MM.1S (cell line): ENCODE measurements at regions not wholly inside any gene's neighbourhood (a gene's known extent, or its start where the extent isn't known, plus 50 kb on each side); places are given as distances from the start of the nearest gene placed in this dataset.

ENCODE experiments used
- DNase-seq: peaks from one replicate; pipeline ENCODE4 v3.0.0-alpha.2; 2015
- H2AFZ ChIP-seq: fragments of 300-600 bp; sonication (generic); 2 replicates; pipeline ENCODE4 v1.6.0; 2016; ENCODE audit warnings: antibody characterized with exemption, low read length
- H3F3A ChIP-seq: fragments of 300-600 bp; sonication (generic); 2 replicates; pipeline ENCODE4 v1.6.1; 2016; ENCODE audit warnings: mild to moderate bottlenecking, antibody characterized with exemption, low read length, moderate library complexity, mixed read lengths; ENCODE audit not compliant: insufficient read depth
- H3K27ac ChIP-seq: fragments of 300-600 bp; sonication (generic); 2 replicates; pipeline ENCODE4 v1.5.1; 2016; ENCODE audit warnings: mild to moderate bottlenecking, low read length
- H3K27me3 ChIP-seq: fragments of 300-600 bp; sonication (generic); replicated peaks from 2 replicates; pipeline ENCODE4 v1.6.0; 2016; ENCODE audit warnings: low read length; ENCODE audit not compliant: insufficient read depth
- H3K36me3 ChIP-seq: fragments of 300-600 bp; sonication (generic); replicated peaks from 2 replicates; pipeline ENCODE4 v1.6.1; 2016; ENCODE audit warnings: mild to moderate bottlenecking, low read length, mixed read lengths; ENCODE audit not compliant: insufficient read depth
- H3K4me1 ChIP-seq: fragments of 300-600 bp; sonication (generic); 2 replicates; pipeline ENCODE4 v1.6.1; 2016; ENCODE audit warnings: low read length, mixed read lengths
- H3K4me2 ChIP-seq: fragments of 300-600 bp; sonication (generic); 2 replicates; pipeline ENCODE4 v1.6.0; 2016; ENCODE audit warnings: low read depth, low read length
- H3K4me3 ChIP-seq: fragments of 300-600 bp; sonication (generic); 2 replicates; pipeline ENCODE4 v1.5.1; 2016; ENCODE audit warnings: low read length, mixed read lengths
- H3K79me2 ChIP-seq: fragments of 300-600 bp; sonication (generic); 2 replicates; pipeline ENCODE4 v1.6.1; 2016; ENCODE audit warnings: mixed run types, low read length, mixed read lengths
- H3K9ac ChIP-seq: fragments of 300-600 bp; sonication (generic); 2 replicates; pipeline ENCODE4 v1.6.1; 2016; ENCODE audit warnings: low read length, mixed read lengths
- H3K9me2 ChIP-seq: fragments of 300-600 bp; sonication (generic); replicated peaks from 2 replicates; pipeline ENCODE4 v1.6.1; 2016; ENCODE audit warnings: mild to moderate bottlenecking, low read length, mixed read lengths; ENCODE audit not compliant: insufficient read depth
- H3K9me3 ChIP-seq: fragments of 300-600 bp; sonication (generic); replicated peaks from 2 replicates; pipeline ENCODE4 v1.6.1; 2016; ENCODE audit warnings: mild to moderate bottlenecking, low read length, mixed read lengths; ENCODE audit not compliant: insufficient read depth
- H4K20me1 ChIP-seq: fragments of 300-600 bp; sonication (generic); 2 replicates; pipeline ENCODE4 v1.6.1; 2016; ENCODE audit warnings: mild to moderate bottlenecking, low read length, moderate library complexity, mixed read lengths; ENCODE audit not compliant: insufficient read depth
- EZH2 ChIP-seq: fragments of 300-600 bp; sonication (generic); optimal IDR thresholded peaks from 2 replicates; pipeline ENCODE3; 2017; ENCODE audit warnings: low read depth, mild to moderate bottlenecking, antibody characterized with exemption, low read length, mixed read lengths
- EZH2phosphoT487 ChIP-seq: fragments of 300-600 bp; sonication (generic); IDR thresholded peaks from 2 replicates; pipeline ENCODE4 v1.6.1; 2018; ENCODE audit warnings: antibody characterized with exemption, low read length
- TF ChIP-seq, protein P1 (sequence below): fragments of 300-600 bp; sonication (generic); IDR thresholded peaks from 2 replicates; pipeline ENCODE4 v1.5.1; 2016; ENCODE audit warnings: antibody characterized with exemption, low read length, mixed read lengths

DNA sequence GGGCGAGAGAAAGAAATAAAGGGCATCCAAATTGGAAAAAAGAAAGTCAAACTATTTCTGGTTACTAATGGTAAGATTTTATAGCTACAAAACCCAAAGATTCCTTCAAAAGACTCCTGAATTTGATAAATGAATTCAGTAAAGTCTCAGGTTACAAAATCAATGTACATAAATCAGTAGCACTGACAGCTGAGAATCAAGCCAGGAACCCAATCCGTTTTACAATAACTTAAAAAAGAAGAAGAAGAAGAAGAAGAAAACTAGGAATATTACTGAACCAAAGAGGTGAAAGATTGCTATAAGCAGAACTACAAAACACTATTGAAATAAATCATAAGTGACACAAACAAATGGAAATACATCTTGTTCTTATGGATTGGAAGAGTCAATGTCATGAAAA, 291.5 kb upstream of the GULP1 start:
- Histone ChIP-seq H3K4me1 (peaks cover 12% of the 10 kb centered on the region; the same call in 1 of the 2 replicates), H4K20me1 (no peaks in the 10 kb centered on the region), H3K4me3 (no peak overlapping the region), H3K27ac (no peak overlapping the region), H3K79me2 (no peaks in the 10 kb centered on the region), H3K9ac (no peak overlapping the region), H2AFZ (no peak overlapping the region), H3K9me3 (no peaks in the 10 kb centered on the region), H3K27me3 (no peaks in the 10 kb centered on the region), H3K9me2 (no peaks in the 10 kb centered on the region), H3K36me3 (no peaks in the 10 kb centered on the region), H3K4me2 (no peak overlapping the region), H3F3A (no peaks in the 10 kb centered on the region)
- DNase-seq: no peak
- TF ChIP-seq, protein P1, sequence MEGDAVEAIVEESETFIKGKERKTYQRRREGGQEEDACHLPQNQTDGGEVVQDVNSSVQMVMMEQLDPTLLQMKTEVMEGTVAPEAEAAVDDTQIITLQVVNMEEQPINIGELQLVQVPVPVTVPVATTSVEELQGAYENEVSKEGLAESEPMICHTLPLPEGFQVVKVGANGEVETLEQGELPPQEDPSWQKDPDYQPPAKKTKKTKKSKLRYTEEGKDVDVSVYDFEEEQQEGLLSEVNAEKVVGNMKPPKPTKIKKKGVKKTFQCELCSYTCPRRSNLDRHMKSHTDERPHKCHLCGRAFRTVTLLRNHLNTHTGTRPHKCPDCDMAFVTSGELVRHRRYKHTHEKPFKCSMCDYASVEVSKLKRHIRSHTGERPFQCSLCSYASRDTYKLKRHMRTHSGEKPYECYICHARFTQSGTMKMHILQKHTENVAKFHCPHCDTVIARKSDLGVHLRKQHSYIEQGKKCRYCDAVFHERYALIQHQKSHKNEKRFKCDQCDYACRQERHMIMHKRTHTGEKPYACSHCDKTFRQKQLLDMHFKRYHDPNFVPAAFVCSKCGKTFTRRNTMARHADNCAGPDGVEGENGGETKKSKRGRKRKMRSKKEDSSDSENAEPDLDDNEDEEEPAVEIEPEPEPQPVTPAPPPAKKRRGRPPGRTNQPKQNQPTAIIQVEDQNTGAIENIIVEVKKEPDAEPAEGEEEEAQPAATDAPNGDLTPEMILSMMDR: no peak
- TF ChIP-seq EZH2phosphoT487 (no peak), EZH2 (no peak)

DNA sequence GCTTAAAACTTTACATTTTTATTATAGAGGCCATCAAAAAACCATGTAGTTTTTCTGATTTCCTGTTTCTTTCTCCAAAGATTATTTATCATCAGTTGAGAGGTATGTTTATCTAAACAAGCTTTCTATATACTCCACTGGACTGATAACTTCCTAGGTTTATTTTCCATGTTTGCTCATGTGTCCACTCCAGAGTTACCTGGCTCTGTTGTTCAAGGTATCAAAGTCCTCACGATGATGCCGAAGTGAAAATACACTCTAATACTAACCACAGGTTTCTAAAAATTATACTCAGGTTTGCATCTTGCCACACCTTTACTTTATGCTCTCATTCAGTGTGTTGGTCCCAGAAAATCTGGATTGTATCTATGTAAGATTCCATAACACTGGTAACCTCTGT, 287.9 kb upstream of the GULP1 start:
- Histone ChIP-seq H3K9me3 (no peaks in the 10 kb centered on the region), H3K27ac (no peak overlapping the region), H3K9ac (no peak overlapping the region), H3K27me3 (no peaks in the 10 kb centered on the region), H3K4me3 (no peak overlapping the region), H3K36me3 (no peaks in the 10 kb centered on the region), H3F3A (no peaks in the 10 kb centered on the region), H3K4me1 (peaks cover 9% of the 10 kb centered on the region), H3K9me2 (no peaks in the 10 kb centered on the region), H3K4me2 (peak overlapping the region; percentile 17; the same call in 1 of the 2 replicates), H2AFZ (peak overlapping the region; percentile 33; the same call in 1 of the 2 replicates), H3K79me2 (no peaks in the 10 kb centered on the region), H4K20me1 (no peaks in the 10 kb centered on the region)
- TF ChIP-seq, protein P1: no peak
- TF ChIP-seq EZH2phosphoT487: no peak
- TF ChIP-seq EZH2: no peak
- DNase-seq: no peak

DNA sequence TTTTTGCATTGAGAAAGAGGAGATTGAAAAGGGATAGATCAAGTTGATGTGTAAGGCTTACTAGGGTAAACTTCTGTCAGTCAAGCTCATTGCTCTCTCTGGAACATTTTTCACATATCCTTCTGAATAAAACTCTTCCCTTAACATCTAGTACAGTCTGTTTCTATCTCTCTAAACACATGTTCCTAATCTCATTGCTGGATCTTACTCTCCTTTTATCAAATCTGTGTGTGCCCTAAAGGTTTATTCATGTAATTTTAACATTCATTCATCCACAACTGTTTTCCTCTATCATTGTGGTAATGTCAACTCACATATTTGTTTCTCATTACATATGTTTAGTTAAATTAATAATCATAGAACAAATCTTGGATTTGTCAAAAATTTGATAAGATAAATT, 277.9 kb upstream of the GULP1 start:
- Histone ChIP-seq H3K4me2 (no peak overlapping the region), H3K4me1 (peaks cover 18% of the 10 kb centered on the region), H4K20me1 (no peaks in the 10 kb centered on the region), H3F3A (no peaks in the 10 kb centered on the region), H3K9me3 (no peaks in the 10 kb centered on the region), H3K9ac (no peak overlapping the region), H3K27ac (no peak overlapping the region), H3K79me2 (no peaks in the 10 kb centered on the region), H3K36me3 (no peaks in the 10 kb centered on the region), H2AFZ (no peak overlapping the region), H3K4me3 (no peak overlapping the region), H3K9me2 (no peaks in the 10 kb centered on the region), H3K27me3 (no peaks in the 10 kb centered on the region)
- no peak for DNase-seq
- TF ChIP-seq EZH2 (no peak), EZH2phosphoT487 (no peak)
- TF ChIP-seq, protein P1: no peak
